GM18519 (cell line): ENCODE measurements at regions not wholly inside any gene's neighbourhood (a gene's known extent, or its start where the extent isn't known, plus 50 kb on each side); places are given as distances from the start of the nearest gene placed in this dataset.
"Not testable (repeated sequence)": the region's sequence is repeated elsewhere in the genome, so short reads cannot be mapped to it uniquely, and the experiment has no call there.

ENCODE experiments used
- ATAC-seq: cut with Tn5 transposase; IDR thresholded peaks from one replicate; pipeline ENCODE4 v1.9.1; 2021; ENCODE audit warnings: mild to moderate bottlenecking, moderate library complexity; ENCODE audit not compliant: unreplicated experiment, low FRiP score

GRCh38 chr9:27800692-27801370 lies 227.6 kb upstream of the C9orf72 start:
- ATAC-seq: no peak

- no peak for ATAC-seq
Observed at GRCh38 chr9:27801545-27801944, 228.3 kb upstream of the C9orf72 start.

GRCh38 chr9:27802418-27802817 lies 229.1 kb upstream of the C9orf72 start:
- ATAC-seq: no peak

- no peak for ATAC-seq
Observed at GRCh38 chr9:27808864-27809263, 235.6 kb upstream of the C9orf72 start.

GRCh38 chr9:27817747-27818146 lies 244.5 kb upstream of the C9orf72 start:
- no peak for ATAC-seq

GRCh38 chr9:27818348-27818747 lies 245.1 kb upstream of the C9orf72 start:
- ATAC-seq: no peak

- ATAC-seq: no peak
Observed at GRCh38 chr9:27828908-27829307, 255.6 kb upstream of the C9orf72 start.

GRCh38 chr9:27829621-27830020 lies 256.3 kb upstream of the C9orf72 start:
- ATAC-seq: no peak

- ATAC-seq: not testable (repeated sequence)
Observed at GRCh38 chr9:27832108-27832507, 258.8 kb upstream of the C9orf72 start.

GRCh38 chr9:27835286-27835685 lies 262.0 kb upstream of the C9orf72 start:
- ATAC-seq: no peak

GRCh38 chr9:27835746-27836145 lies 262.5 kb upstream of the C9orf72 start:
- ATAC-seq: no peak

- ATAC-seq: no peak
Observed at GRCh38 chr9:27836661-27837401, 263.6 kb upstream of the C9orf72 start.

- ATAC-seq: no peak
Observed at GRCh38 chr9:27838876-27839275, 265.6 kb upstream of the C9orf72 start.

- not testable (repeated sequence) for ATAC-seq
Observed at GRCh38 chr9:27839767-27840166, 266.5 kb upstream of the C9orf72 start.

- no peak for ATAC-seq
Observed at GRCh38 chr9:27844797-27845196, 271.5 kb upstream of the C9orf72 start.

- ATAC-seq: no peak
Observed at GRCh38 chr9:27847380-27847779, 274.1 kb upstream of the C9orf72 start.

GRCh38 chr9:27847818-27848217 lies 274.5 kb upstream of the C9orf72 start:
- no peak for ATAC-seq

GRCh38 chr9:27848315-27848714 lies 275.0 kb upstream of the C9orf72 start:
- no peak for ATAC-seq

GRCh38 chr9:27851858-27852257 lies 278.6 kb upstream of the C9orf72 start:
- ATAC-seq: no peak

- ATAC-seq: no peak
Observed at GRCh38 chr9:27853529-27853928, 280.2 kb upstream of the C9orf72 start.

- ATAC-seq: no peak
Observed at GRCh38 chr9:27856054-27856453, 282.8 kb upstream of the C9orf72 start.

GRCh38 chr9:27856748-27857147 lies 283.5 kb upstream of the C9orf72 start:
- no peak for ATAC-seq
